Keratinocyte (primary cell): ENCODE measurements at regions not wholly inside any gene's neighbourhood (a gene's known extent, or its start where the extent isn't known, plus 50 kb on each side); places are given as distances from the start of the nearest gene placed in this dataset.

Source experiments
- DNase-seq: peaks from one replicate; pipeline ENCODE4 v3.0.0-alpha.2; 2011; ENCODE audit warnings: low read depth, missing footprints, low spot score
- FAIRE-seq: peaks from 2 replicates; lab custom pipeline; 2011; peaks lifted over from hg19 to GRCh38; lab: Jason Lieb, UNC
- H2AFZ ChIP-seq: 2 replicates; pipeline ENCODE4 v1.6.0; 2012; ENCODE audit warnings: low read length, control low read depth, inconsistent platforms; ENCODE audit not compliant: control insufficient read depth
- H3K27ac ChIP-seq: 2 replicates; pipeline ENCODE4 v1.5.1; 2011; ENCODE audit warnings: low read length; ENCODE audit not compliant: control insufficient read depth, insufficient read depth
- H3K27me3 ChIP-seq: 3 replicates; pipeline ENCODE4 v1.6.0; 2011; ENCODE audit warnings: low read length; ENCODE audit not compliant: control insufficient read depth, insufficient read depth; ENCODE audit errors: extremely low read depth
- H3K36me3 ChIP-seq, 2 experiments: 2 replicates in 1 of 2; 3 replicates in 1 of 2; pipeline ENCODE4 v1.5.1; 2011; ENCODE audit warnings: low read length in 2 of 2, mild to moderate bottlenecking in 1 of 2; ENCODE audit not compliant: control insufficient read depth in 2 of 2, insufficient read depth in 2 of 2; ENCODE audit errors: extremely low read depth in 1 of 2
- H3K4me1 ChIP-seq: 3 replicates; pipeline ENCODE4 v1.5.1; 2011; ENCODE audit warnings: low read length; ENCODE audit not compliant: control insufficient read depth, insufficient read depth; ENCODE audit errors: extremely low read depth
- H3K4me2 ChIP-seq: 3 replicates; pipeline ENCODE4 v1.6.0; 2011; ENCODE audit warnings: low read depth, low read length; ENCODE audit not compliant: control insufficient read depth, insufficient read depth; ENCODE audit errors: extremely low read depth
- H3K4me3 ChIP-seq, 3 experiments: fragments of 200-600 bp in 1 of 3; sonication (generic) in 1 of 3; 2 replicates in 2 of 3; 3 replicates in 1 of 3; pipeline ENCODE4 v1.5.1; 2011 to 2016; ENCODE audit warnings: low read length in 3 of 3, mild to moderate bottlenecking in 3 of 3, control low read depth in 2 of 3, inconsistent platforms in 1 of 3, low read depth in 1 of 3, mixed read lengths in 1 of 3, mixed run types in 1 of 3, moderate library complexity in 1 of 3; ENCODE audit not compliant: control insufficient read depth in 2 of 3, insufficient read depth in 2 of 3; ENCODE audit errors: extremely low read depth in 1 of 3
- H3K79me2 ChIP-seq: 2 replicates; pipeline ENCODE4 v1.6.0; 2012; ENCODE audit warnings: low read length; ENCODE audit not compliant: control insufficient read depth, insufficient read depth
- H3K9ac ChIP-seq: 3 replicates; pipeline ENCODE4 v1.6.0; 2011; ENCODE audit warnings: low read length; ENCODE audit not compliant: control insufficient read depth, insufficient read depth; ENCODE audit errors: extremely low read depth
- H3K9me1 ChIP-seq: 3 replicates; pipeline ENCODE4 v1.6.0; 2011; ENCODE audit warnings: low read length; ENCODE audit not compliant: control insufficient read depth, insufficient read depth; ENCODE audit errors: extremely low read depth
- H3K9me3 ChIP-seq: 2 replicates; pipeline ENCODE4 v1.5.1; 2012; ENCODE audit warnings: low read depth, low read length; ENCODE audit not compliant: control insufficient read depth
- H4K20me1 ChIP-seq: 3 replicates; pipeline ENCODE4 v1.6.0; 2011; ENCODE audit warnings: low read length; ENCODE audit not compliant: control insufficient read depth, insufficient read depth; ENCODE audit errors: extremely low read depth
- CTCF ChIP-seq, 3 experiments: IDR thresholded peaks in 1 of 3; conservative IDR thresholded peaks in 1 of 3; optimal IDR thresholded peaks in 1 of 3; 2 replicates in 2 of 3; 3 replicates in 1 of 3; pipeline versions ENCODE3 to v1.5.1; 2011; ENCODE audit warnings: low read length in 3 of 3, mild to moderate bottlenecking in 3 of 3, moderate library complexity in 2 of 3, control low read depth in 1 of 3, inconsistent platforms in 1 of 3; ENCODE audit not compliant: insufficient read depth in 2 of 3; ENCODE audit errors: extremely low read depth in 1 of 3
- EZH2 ChIP-seq: IDR thresholded peaks from one replicate; pipeline ENCODE4 v1.6.1; 2012; ENCODE audit warnings: inconsistent platforms, mild to moderate bottlenecking, low read length, moderate library complexity
- dilution Hi-C: fragments of 300-500 bp; cut with MboI; formaldehyde crosslinking; loops from one replicate; pipeline ENCODE4 v1.7.0; 2020; ENCODE audit warnings: low sequenced_read_pairs; ENCODE audit not compliant: extremely low pct_ligation_motif_present

- dilution Hi-C loops = no loop called here
- Histone ChIP-seq H3K79me2 (no peaks in the 10 kb centered on the region), H3K4me3 (no peak overlapping the region), H3K9ac (peak overlapping the region; percentile 29), H3K4me1 (peaks cover 39% of the 10 kb centered on the region), H2AFZ (no peak overlapping the region), H3K27me3 (no peaks in the 10 kb centered on the region), H3K36me3 (no peaks in the 10 kb centered on the region), H3K9me3 (no peaks in the 10 kb centered on the region), H3K9me1 (no peaks in the 10 kb centered on the region), H4K20me1 (no peaks in the 10 kb centered on the region), H3K27ac (peak overlapping the region; percentile 79), H3K4me2 (peak overlapping the region; percentile 62)
- no peak for TF ChIP-seq CTCF (optimal IDR thresholded peaks at IDR 0.05 in 1 of 3, IDR thresholded peaks at IDR 0.05 in 1 of 3, conservative IDR thresholded peaks at IDR 0.05 in 1 of 3; ENCODE audit: extremely low read depth in 1 of 3, insufficient read depth in 2 of 3, low read length in 3 of 3)
- no peak for TF ChIP-seq EZH2
- DNase-seq (no peak), FAIRE-seq (peak; percentile 20)
Measured at GRCh38 chr1:115495111-115495510, 146.7 kb upstream of the VANGL1 start.

GRCh38 chr1:115493834-115494233 lies 147.9 kb upstream of the VANGL1 start:
- FAIRE-seq (no peak), DNase-seq (no peak)
- H3K4me2 ChIP-seq = no peak overlapping the region
- dilution Hi-C loops = no loop called here
- no peaks in the 10 kb centered on the region for H4K20me1 ChIP-seq
- no peak overlapping the region for H3K27ac ChIP-seq
- no peaks in the 10 kb centered on the region for H3K9me1 ChIP-seq
- H3K79me2 ChIP-seq = no peaks in the 10 kb centered on the region
- no peaks in the 10 kb centered on the region for H3K27me3 ChIP-seq
- no peak overlapping the region for H3K4me3 ChIP-seq
- H3K9me3 ChIP-seq = no peaks in the 10 kb centered on the region
- H3K36me3 ChIP-seq = no peaks in the 10 kb centered on the region
- no peak overlapping the region for H2AFZ ChIP-seq
- TF ChIP-seq CTCF (optimal IDR thresholded peaks at IDR 0.05 in 1 of 3, IDR thresholded peaks at IDR 0.05 in 1 of 3, conservative IDR thresholded peaks at IDR 0.05 in 1 of 3; ENCODE audit: extremely low read depth in 1 of 3, insufficient read depth in 2 of 3, low read length in 3 of 3) (no peak), EZH2 (no peak)
- H3K9ac ChIP-seq = no peak overlapping the region
- H3K4me1 ChIP-seq = peaks cover 39% of the 10 kb centered on the region
